Endothelial cell of umbilical vein (primary cell): ENCODE measurements at regions not wholly inside any gene's neighbourhood (a gene's known extent, or its start where the extent isn't known, plus 50 kb on each side); places are given as distances from the start of the nearest gene placed in this dataset.

Source experiments
- BruUV-seq: library from RNA; stranded (reverse); fragments of 400-500 nt; replicated peaks from 2 replicates; lab custom pipeline; 2021; lab: Mats Ljungman, UMichigan
- CTCF ChIA-PET: fragments of 300-600, 350-600 bp; sonication (Branson Sonifier 250); formaldehyde crosslinking; loops from one replicate; lab custom pipeline; 2021; ENCODE audit warnings: antibody characterized with exemption, inconsistent platforms; lab: Charles Lee
- POLR2A ChIA-PET: fragments of 300-600, 350-600 bp; sonication (Branson Sonifier 250); formaldehyde crosslinking; loops from one replicate; lab custom pipeline; 2021; ENCODE audit warnings: antibody characterized with exemption, inconsistent platforms; lab: Charles Lee
- DNase-seq: peaks from one replicate; pipeline ENCODE4 v3.0.0-alpha.2; 2011; ENCODE audit warnings: low read depth, low spot score
- FAIRE-seq: peaks from 2 replicates; lab custom pipeline; 2011; peaks lifted over from hg19 to GRCh38; lab: Jason Lieb, UNC
- H2AFZ ChIP-seq: 2 replicates; pipeline ENCODE4 v1.6.0; 2012; ENCODE audit warnings: low read depth, low read length, control low read depth, inconsistent platforms
- H3K27ac ChIP-seq: 2 replicates; pipeline ENCODE4 v1.5.1; 2011; ENCODE audit warnings: low read depth, mild to moderate bottlenecking, control low read depth, low read length, moderate library complexity; ENCODE audit not compliant: insufficient read depth
- H3K27me3 ChIP-seq, 2 experiments: 2 replicates each; pipeline versions ENCODE4 v1.6.0 to v1.6.1; 2011; ENCODE audit warnings: low read length in 2 of 2, mixed read lengths in 1 of 2; ENCODE audit not compliant: control insufficient read depth in 2 of 2, insufficient read depth in 2 of 2
- H3K36me3 ChIP-seq, 2 experiments: 2 replicates in 1 of 2; 3 replicates in 1 of 2; pipeline ENCODE4 v1.5.1; 2011; ENCODE audit warnings: low read length in 2 of 2, mild to moderate bottlenecking in 1 of 2, moderate library complexity in 1 of 2; ENCODE audit not compliant: control insufficient read depth in 2 of 2, insufficient read depth in 2 of 2; ENCODE audit errors: extremely low read depth in 1 of 2
- H3K4me1 ChIP-seq: 3 replicates; pipeline ENCODE4 v1.5.1; 2011; ENCODE audit warnings: mild to moderate bottlenecking, low read length; ENCODE audit not compliant: control insufficient read depth, insufficient read depth; ENCODE audit errors: extremely low read depth
- H3K4me2 ChIP-seq: 2 replicates; pipeline ENCODE4 v1.6.1; 2011; ENCODE audit warnings: low read length, control low read depth, mixed read lengths; ENCODE audit not compliant: insufficient read depth
- H3K4me3 ChIP-seq, 3 experiments: fragments of 200-600 bp in 1 of 3; sonication (generic), shearing (Covaris generic) in 1 of 3; replicated peaks in 1 of 3; 2 replicates each; pipeline ENCODE4 v1.5.1; 2011 to 2016; ENCODE audit warnings: control low read depth in 3 of 3, low read length in 3 of 3, mild to moderate bottlenecking in 2 of 3, inconsistent platforms in 1 of 3, low read depth in 1 of 3, moderate library complexity in 1 of 3; ENCODE audit not compliant: insufficient read depth in 1 of 3
- H3K79me2 ChIP-seq: 2 replicates; pipeline ENCODE4 v1.6.0; 2012; ENCODE audit warnings: low read length, inconsistent platforms; ENCODE audit not compliant: control insufficient read depth, insufficient read depth
- H3K9ac ChIP-seq: replicated peaks from 2 replicates; pipeline ENCODE3; 2011; ENCODE audit warnings: low read length, control low read depth; ENCODE audit not compliant: insufficient read depth; ENCODE audit errors: extremely low read depth
- H3K9me1 ChIP-seq: replicated peaks from 3 replicates; pipeline ENCODE4 v1.6.0; 2011; ENCODE audit warnings: mild to moderate bottlenecking, low read length; ENCODE audit not compliant: control insufficient read depth, insufficient read depth; ENCODE audit errors: extremely low read depth
- H3K9me3 ChIP-seq: replicated peaks from 2 replicates; pipeline ENCODE4 v1.5.1; 2012; ENCODE audit warnings: low read length, inconsistent platforms; ENCODE audit not compliant: control insufficient read depth, insufficient read depth
- H4K20me1 ChIP-seq: replicated peaks from 2 replicates; pipeline ENCODE3; 2011; ENCODE audit warnings: mild to moderate bottlenecking, low read length; ENCODE audit not compliant: control insufficient read depth, insufficient read depth; ENCODE audit errors: extremely low read depth
- CTCF ChIP-seq, 2 donors: IDR thresholded peaks; 1 replicate in 1 of 2; 2 replicates in 1 of 2; pipeline ENCODE4 v1.5.1; 2011; ENCODE audit warnings: low read length in 2 of 2, mild to moderate bottlenecking in 2 of 2, moderate library complexity in 2 of 2, control low read depth in 1 of 2, inconsistent platforms in 1 of 2, low read depth in 1 of 2; ENCODE audit not compliant: insufficient read depth in 1 of 2; ENCODE audit errors: extremely low read depth in 1 of 2
- EZH2 ChIP-seq: IDR thresholded peaks from 2 replicates; pipeline ENCODE4 v1.6.1; 2012; ENCODE audit warnings: borderline replicate concordance, low read depth, mild to moderate bottlenecking, moderate library complexity, low read length, inconsistent platforms; ENCODE audit not compliant: severe bottlenecking
- FOS ChIP-seq: IDR thresholded peaks from 2 replicates; pipeline ENCODE4 v1.6.1; 2011; ENCODE audit warnings: mild to moderate bottlenecking, low read length, moderate library complexity, borderline replicate concordance; ENCODE audit not compliant: insufficient read depth
- GATA2 ChIP-seq: IDR thresholded peaks from 2 replicates; pipeline ENCODE4 v1.7.0; 2011; ENCODE audit warnings: low read depth, mild to moderate bottlenecking, moderate library complexity, mixed read lengths, low read length; ENCODE audit not compliant: insufficient read length, insufficient read depth
- JUN ChIP-seq: IDR thresholded peaks from 2 replicates; pipeline ENCODE4 v1.6.1; 2011; ENCODE audit warnings: borderline replicate concordance, low read depth; ENCODE audit not compliant: insufficient read length, insufficient read depth
- MAX ChIP-seq: IDR thresholded peaks from 2 replicates; pipeline ENCODE4 v1.6.1; 2011; ENCODE audit not compliant: insufficient read depth, insufficient read length
- MYC ChIP-seq: IDR thresholded peaks from one replicate; pipeline ENCODE4 v1.6.1; 2011; ENCODE audit warnings: mild to moderate bottlenecking, low read depth, low read length
- POLR2A ChIP-seq: IDR thresholded peaks from 2 replicates; pipeline ENCODE4 v1.6.1; 2012; ENCODE audit warnings: low read depth, mild to moderate bottlenecking, control low read depth, low read length
- POLR2AphosphoS5 ChIP-seq: IDR thresholded peaks from 2 replicates; pipeline ENCODE4 v1.6.1; 2012; ENCODE audit warnings: low read depth, mild to moderate bottlenecking, control low read depth, low read length, moderate library complexity; ENCODE audit not compliant: insufficient read depth
- dilution Hi-C: fragments of 300-500 bp; cut with MboI; formaldehyde crosslinking; loops from one replicate; pipeline ENCODE4 v1.15.0; 2019; ENCODE audit warnings: low sequenced_read_pairs; ENCODE audit not compliant: extremely low pct_ligation_motif_present
- intact Hi-C: fragments of 100-400 bp; cut with micrococcal nuclease; formaldehyde crosslinking; loops from one replicate; pipeline ENCODE4 v1.10.0; 2022

GRCh38 chr15:72912121-72912520 lies 128.6 kb upstream of the ADPGK start:
- Histone ChIP-seq H3K79me2 (no peaks in the 10 kb centered on the region), H3K27ac (no peak overlapping the region), H3K4me3 (no peak overlapping the region), H3K9me3 (no peaks in the 10 kb centered on the region), H3K4me2 (no peak overlapping the region), H3K4me1 (no peaks in the 10 kb centered on the region), H3K27me3 (peaks cover 0 to 4% of the 10 kb centered on the region in 2 experiments), H2AFZ (no peak overlapping the region), H3K36me3 (no peaks in the 10 kb centered on the region), H3K9ac (no peak overlapping the region), H3K9me1 (no peaks in the 10 kb centered on the region), H4K20me1 (no peaks in the 10 kb centered on the region)
- ChIA-PET POLR2A (no interaction called here), CTCF (no interaction called here)
- FAIRE-seq (no peak), DNase-seq (no peak)
- no TSS peak for BruUV-seq
- TF ChIP-seq MAX, result no peak
- dilution Hi-C loops, result no loop called here
- intact Hi-C loops, result no loop called here

- BruUV-seq, result no TSS peak
- Histone ChIP-seq H3K36me3 (no peaks in the 10 kb centered on the region), H3K4me3 (no peak overlapping the region), H2AFZ (no peak overlapping the region), H3K9me3 (no peaks in the 10 kb centered on the region), H4K20me1 (no peaks in the 10 kb centered on the region), H3K4me2 (no peak overlapping the region), H3K27me3 (peaks cover 0 to 4% of the 10 kb centered on the region in 2 experiments), H3K27ac (no peak overlapping the region), H3K9ac (no peak overlapping the region), H3K79me2 (no peaks in the 10 kb centered on the region), H3K9me1 (no peaks in the 10 kb centered on the region), H3K4me1 (no peaks in the 10 kb centered on the region)
- ChIA-PET POLR2A (no interaction called here), CTCF (no interaction called here)
- DNase-seq (no peak), FAIRE-seq (no peak)
- TF ChIP-seq POLR2A (no peak), FOS (no peak), CTCF (IDR thresholded peaks at IDR 0.05; ENCODE audit: extremely low read depth in 1 of 2, insufficient read depth in 1 of 2, low read depth in 1 of 2, low read length in 2 of 2) (no peak), EZH2 (no peak), MYC (no peak), JUN (no peak), GATA2 (no peak), POLR2AphosphoS5 (no peak), MAX (no peak)
- intact Hi-C loops, result no loop called here
- dilution Hi-C loops, result no loop called here
Observed at GRCh38 chr15:72911626-72912025, 128.1 kb upstream of the ADPGK start.
